ENCODE measurements at regions not wholly inside any gene's neighbourhood (a gene's known extent, or its start where the extent isn't known, plus 50 kb on each side); places are given as distances from the start of the nearest gene placed in this dataset.

GRCh38 chr14:30296931-30297405, 262.0 kb upstream of the G2E3 start:
- TF ChIP-seq POLR2A (IDR thresholded peaks at IDR 0.05) (no peak), CTCF (IDR thresholded peaks at IDR 0.05) (no peak), EP300 (IDR thresholded peaks at IDR 0.05) (no peak)

All from gastroesophageal sphincter (tissue), 3 donors.